Upper lobe of left lung (tissue), 6 donors: ENCODE measurements at regions not wholly inside any gene's neighbourhood (a gene's known extent, or its start where the extent isn't known, plus 50 kb on each side); places are given as distances from the start of the nearest gene placed in this dataset.

Experiments used
- ATAC-seq, 2 donors: fragments of 200-7000 bp; cut with Tn5 transposase; one replicate each; pipeline ENCODE4 v1.9.1; 2022; ENCODE audit warnings: mild to moderate bottlenecking in 2 of 2, moderate library complexity in 2 of 2; ENCODE audit not compliant: low FRiP score in 2 of 2
- DNase-seq, 2 donors: peaks; one replicate each; pipeline ENCODE4 v3.0.0-alpha.2; 2019 to 2020
- H3K27ac ChIP-seq, 4 donors: fragments of 200-600 bp; sonication (generic); one replicate each; pipeline ENCODE4 v1.5.1; 2016 to 2019
- H3K27me3 ChIP-seq, 4 donors: fragments of 200-600 bp; sonication (generic); one replicate each; pipeline ENCODE4 v1.5.1; 2017 to 2019
- H3K36me3 ChIP-seq, 4 donors: fragments of 200-600 bp; sonication (generic); one replicate each; pipeline ENCODE4 v1.5.1; 2016 to 2019
- H3K4me1 ChIP-seq, 4 donors: fragments of 200-600 bp; sonication (generic); one replicate each; pipeline ENCODE4 v1.5.1; 2018 to 2019
- H3K4me3 ChIP-seq, 4 donors: fragments of 200-600 bp; sonication (generic); one replicate each; pipeline ENCODE4 v1.5.1; 2017 to 2019; ENCODE audit warnings: mild to moderate bottlenecking in 2 of 4, moderate library complexity in 1 of 4
- H3K9me3 ChIP-seq, 4 donors: fragments of 200-600 bp; sonication (generic); one replicate each; pipeline ENCODE4 v1.5.1; 2018 to 2019
- EP300 ChIP-seq, 4 donors: sonication (generic); formaldehyde crosslinking; IDR thresholded peaks; one replicate each; pipeline ENCODE4 v1.5.1; 2017; ENCODE audit warnings: antibody characterized with exemption in 4 of 4, control low read depth in 2 of 4
- POLR2A ChIP-seq, 4 donors: fragments of 450-650 bp; IDR thresholded peaks; one replicate each; pipeline ENCODE4 v1.5.1; 2016 to 2017; ENCODE audit warnings: antibody characterized with exemption in 4 of 4, mild to moderate bottlenecking in 2 of 4
- POLR2AphosphoS5 ChIP-seq, 2 donors: sonication (generic); formaldehyde crosslinking; IDR thresholded peaks; one replicate each; pipeline ENCODE4 v1.5.1; 2017; ENCODE audit warnings: antibody characterized with exemption in 2 of 2
- WGBS, 2 donors: methylation state at CpG; one replicate each; pipeline ENCODE4 v1.1.5; 2017 to 2018; 5-methylcytosine and 5-hydroxymethylcytosine counted together
- TF ChIP-seq, protein P1 (sequence below), 6 experiments: fragments of 450-650 bp in 4 of 6; fragments of 200-600 bp in 2 of 6; sonication (generic) in 2 of 6; IDR thresholded peaks; one replicate each; pipeline ENCODE4 v1.5.1; 2016 to 2019; ENCODE audit warnings: antibody characterized with exemption in 6 of 6
- donor health status: DM: no; HTN: no; CAD: no; lungs with moderate emphysema.
- donor health status: DM: no; HTN: yes; CAD: no; lungs with severe emphysema.

DNA sequence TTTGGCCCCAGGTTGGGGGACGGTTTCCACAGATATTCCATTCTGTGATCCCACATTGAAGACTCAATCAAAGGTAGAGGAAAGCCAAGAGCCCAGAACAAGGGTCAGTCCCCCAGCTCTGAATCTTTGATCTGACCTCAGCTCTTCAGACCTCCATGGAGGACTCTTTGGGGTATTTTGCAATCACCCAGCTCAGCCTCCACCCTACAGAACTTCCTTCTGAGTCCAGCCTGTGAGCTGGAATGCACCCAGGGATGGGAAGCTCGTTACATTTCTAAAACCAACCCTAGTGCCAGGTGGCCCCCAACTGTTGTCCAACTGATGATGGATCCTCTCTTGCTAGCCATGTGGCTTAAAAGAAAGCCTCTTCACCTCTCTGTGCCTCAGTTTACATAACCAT, 335.3 kb downstream of the MN1 start:
- DNase-seq (no peak), ATAC-seq (peak in 1 of 2 donors; percentile 24)
- H3K4me3 ChIP-seq: no peak overlapping the region
- no peaks in the 10 kb centered on the region for H3K4me1 ChIP-seq
- no peaks in the 10 kb centered on the region for H3K36me3 ChIP-seq
- WGBS, 2 donors: 67 to 71% methylated on average over 1 to 2 of the region's 2 CpGs
- TF ChIP-seq POLR2A (IDR thresholded peaks at IDR 0.05): no peak
- no peak for TF ChIP-seq EP300 (IDR thresholded peaks at IDR 0.05)
- TF ChIP-seq, protein P1, sequence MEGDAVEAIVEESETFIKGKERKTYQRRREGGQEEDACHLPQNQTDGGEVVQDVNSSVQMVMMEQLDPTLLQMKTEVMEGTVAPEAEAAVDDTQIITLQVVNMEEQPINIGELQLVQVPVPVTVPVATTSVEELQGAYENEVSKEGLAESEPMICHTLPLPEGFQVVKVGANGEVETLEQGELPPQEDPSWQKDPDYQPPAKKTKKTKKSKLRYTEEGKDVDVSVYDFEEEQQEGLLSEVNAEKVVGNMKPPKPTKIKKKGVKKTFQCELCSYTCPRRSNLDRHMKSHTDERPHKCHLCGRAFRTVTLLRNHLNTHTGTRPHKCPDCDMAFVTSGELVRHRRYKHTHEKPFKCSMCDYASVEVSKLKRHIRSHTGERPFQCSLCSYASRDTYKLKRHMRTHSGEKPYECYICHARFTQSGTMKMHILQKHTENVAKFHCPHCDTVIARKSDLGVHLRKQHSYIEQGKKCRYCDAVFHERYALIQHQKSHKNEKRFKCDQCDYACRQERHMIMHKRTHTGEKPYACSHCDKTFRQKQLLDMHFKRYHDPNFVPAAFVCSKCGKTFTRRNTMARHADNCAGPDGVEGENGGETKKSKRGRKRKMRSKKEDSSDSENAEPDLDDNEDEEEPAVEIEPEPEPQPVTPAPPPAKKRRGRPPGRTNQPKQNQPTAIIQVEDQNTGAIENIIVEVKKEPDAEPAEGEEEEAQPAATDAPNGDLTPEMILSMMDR (IDR thresholded peaks at IDR 0.05): no peak
- no peak for TF ChIP-seq POLR2AphosphoS5 (IDR thresholded peaks at IDR 0.05)
- no peak overlapping the region for H3K27ac ChIP-seq
- no peaks in the 10 kb centered on the region for H3K9me3 ChIP-seq
- H3K27me3 ChIP-seq: no peaks in the 10 kb centered on the region

DNA sequence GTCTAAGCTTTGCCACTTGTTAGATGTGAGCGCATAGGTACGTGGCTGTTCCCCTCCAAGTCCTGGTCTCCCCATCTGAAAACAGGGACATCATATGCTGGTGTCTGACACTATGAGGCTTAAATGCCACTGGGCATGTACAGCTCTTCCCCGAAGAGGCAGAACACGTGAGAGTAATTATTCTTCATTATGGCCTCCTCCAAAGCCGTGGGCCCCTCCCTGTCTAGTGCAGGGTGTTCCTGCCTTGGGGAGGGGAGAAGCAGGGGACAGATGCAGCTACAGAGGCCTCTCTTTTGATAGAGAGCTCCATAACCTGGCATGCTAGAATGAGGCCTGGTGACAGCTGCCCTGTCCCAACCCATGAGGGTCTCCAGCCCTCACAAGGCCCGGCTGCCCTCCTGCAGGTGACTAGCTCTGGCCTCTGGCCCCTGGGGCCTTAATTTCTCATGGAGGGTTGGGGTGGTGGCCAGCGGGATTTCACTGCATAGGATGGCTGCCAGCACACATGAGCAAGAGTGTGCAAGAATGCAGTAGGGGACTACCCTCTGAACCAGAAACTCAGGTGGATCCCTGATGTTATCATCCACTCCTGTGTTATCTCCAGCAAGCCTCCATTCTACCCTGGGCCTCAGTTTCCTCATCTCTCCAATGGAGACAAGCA, 334.6 kb downstream of the MN1 start:
- Histone ChIP-seq H3K27ac (no peak overlapping the region), H3K4me3 (no peak overlapping the region), H3K36me3 (no peaks in the 10 kb centered on the region), H3K9me3 (no peaks in the 10 kb centered on the region), H3K4me1 (no peaks in the 10 kb centered on the region), H3K27me3 (no peaks in the 10 kb centered on the region)
- ATAC-seq: no peak
- TF ChIP-seq POLR2A (IDR thresholded peaks at IDR 0.05) (no peak), POLR2AphosphoS5 (IDR thresholded peaks at IDR 0.05) (no peak)
- TF ChIP-seq, protein P1 (IDR thresholded peaks at IDR 0.05): no peak
- no peak for DNase-seq
- 69 to 86% methylated on average over 6 to 7 of the region's 7 CpGs for WGBS, 2 donors

GRCh38 chr22:27467711-27468110, 333.8 kb downstream of the MN1 start:
- no peak for ATAC-seq
- Histone ChIP-seq H3K9me3 (no peaks in the 10 kb centered on the region), H3K27ac (no peak overlapping the region), H3K27me3 (no peaks in the 10 kb centered on the region), H3K4me3 (no peak overlapping the region), H3K36me3 (no peaks in the 10 kb centered on the region), H3K4me1 (no peaks in the 10 kb centered on the region)
- WGBS, 2 donors: 71 to 85% methylated on average over 10 of the region's 10 CpGs
- DNase-seq: no peak
- TF ChIP-seq POLR2AphosphoS5 (IDR thresholded peaks at IDR 0.05) (no peak), EP300 (IDR thresholded peaks at IDR 0.05) (no peak), POLR2A (IDR thresholded peaks at IDR 0.05) (no peak)
- TF ChIP-seq, protein P1 (IDR thresholded peaks at IDR 0.05): no peak

DNA sequence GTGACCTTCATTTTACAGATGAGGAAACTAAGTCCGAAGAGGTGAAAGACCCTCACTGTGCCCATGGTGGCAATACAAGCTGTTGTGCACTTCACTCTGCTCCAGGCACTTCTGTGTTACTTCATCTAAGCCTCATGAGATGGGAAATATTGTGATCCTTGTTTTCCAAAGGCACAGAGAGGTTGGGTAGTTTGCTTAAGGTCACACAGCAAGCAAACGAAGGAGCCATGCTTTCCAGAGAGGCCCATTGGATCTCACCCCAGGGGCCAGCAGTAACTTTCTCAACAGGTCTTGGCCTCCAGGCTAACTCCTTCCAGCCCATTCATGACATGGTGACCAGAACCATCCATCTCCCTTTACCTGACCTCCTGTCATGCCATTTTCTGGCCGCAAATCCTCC, 332.8 kb downstream of the MN1 start:
- H3K27ac ChIP-seq: no peak overlapping the region
- TF ChIP-seq POLR2AphosphoS5 (IDR thresholded peaks at IDR 0.05) (no peak), POLR2A (IDR thresholded peaks at IDR 0.05) (no peak), EP300 (IDR thresholded peaks at IDR 0.05) (no peak)
- TF ChIP-seq, protein P1 (IDR thresholded peaks at IDR 0.05): no peak
- H3K4me1 ChIP-seq: no peaks in the 10 kb centered on the region
- ATAC-seq: no peak
- H3K4me3 ChIP-seq: no peak overlapping the region
- H3K27me3 ChIP-seq: no peaks in the 10 kb centered on the region
- H3K36me3 ChIP-seq: no peaks in the 10 kb centered on the region
- WGBS, 2 donors: 46 to 81% methylated on average over 3 of the region's 3 CpGs
- H3K9me3 ChIP-seq: no peaks in the 10 kb centered on the region
- no peak for DNase-seq

DNA sequence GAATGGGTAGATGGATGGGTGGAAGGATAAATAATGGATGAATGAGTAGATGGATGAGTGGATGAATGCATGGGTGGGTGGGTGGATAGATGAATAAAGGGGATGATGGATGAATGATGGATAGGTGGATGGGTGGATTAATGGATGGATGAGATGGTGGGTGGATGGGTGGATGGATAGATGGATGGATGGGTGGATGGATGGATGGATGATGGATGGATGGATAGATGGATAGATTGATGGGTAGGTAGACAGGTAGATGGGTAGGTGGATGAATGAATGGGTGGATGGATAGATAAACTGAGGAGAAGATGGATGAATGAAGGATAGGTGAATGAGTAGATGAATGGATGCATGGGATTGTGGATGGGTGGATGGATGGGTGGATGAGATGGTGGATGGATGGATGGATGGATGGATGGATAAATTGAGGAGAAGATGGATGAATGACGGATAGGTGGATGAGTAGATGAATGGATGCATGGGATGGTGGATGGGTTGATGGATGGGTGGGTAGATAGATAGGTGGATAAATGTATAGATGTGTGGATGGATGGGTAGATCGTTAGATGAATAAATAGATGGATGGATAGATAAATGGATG, 331.3 kb downstream of the MN1 start:
- Histone ChIP-seq H3K27me3 (no peaks in the 10 kb centered on the region), H3K4me3 (no peak overlapping the region), H3K27ac (no peak overlapping the region), H3K4me1 (no peaks in the 10 kb centered on the region), H3K9me3 (no peaks in the 10 kb centered on the region), H3K36me3 (no peaks in the 10 kb centered on the region)
- DNase-seq (no peak), ATAC-seq (no peak)
- no peak for TF ChIP-seq POLR2A (IDR thresholded peaks at IDR 0.05)
- no peak for TF ChIP-seq EP300 (IDR thresholded peaks at IDR 0.05)
- no peak for TF ChIP-seq POLR2AphosphoS5 (IDR thresholded peaks at IDR 0.05)
- TF ChIP-seq, protein P1 (IDR thresholded peaks at IDR 0.05): no peak
- WGBS, 2 donors: 87 to 88% methylated on average over 2 of the region's 2 CpGs
